B cell (primary cell): ENCODE measurements at regions not wholly inside any gene's neighbourhood (a gene's known extent, or its start where the extent isn't known, plus 50 kb on each side); places are given as distances from the start of the nearest gene placed in this dataset.

Experiments used
- ATAC-seq: fragments of 200-7000 bp; cut with Tn5 transposase; one replicate; pipeline ENCODE4 v1.10.0; 2021; ENCODE audit warnings: low read depth, mild to moderate bottlenecking, moderate number of reproducible peaks, moderate library complexity
- CTCF ChIA-PET: fragments of 350-600 bp; sonication (Branson Sonifier 250); formaldehyde crosslinking; loops from one replicate; lab custom pipeline; 2021; ENCODE audit warnings: antibody characterized with exemption, inconsistent platforms; lab: Charles Lee
- POLR2A ChIA-PET: fragments of 350-600 bp; sonication (Branson Sonifier 250); formaldehyde crosslinking; loops from one replicate; lab custom pipeline; 2021; ENCODE audit warnings: antibody characterized with exemption; lab: Charles Lee
- DNase-seq: peaks from one replicate; pipeline ENCODE4 v3.0.0; 2013
- H2AFZ ChIP-seq: 2 replicates; pipeline ENCODE4 v1.6.1; 2012; ENCODE audit warnings: mild to moderate bottlenecking, low read depth, low read length; ENCODE audit not compliant: insufficient read depth, poor library complexity, severe bottlenecking
- H3K27ac ChIP-seq, 2 donors: 1 replicate in 1 of 2; 2 replicates in 1 of 2; pipeline ENCODE4 v1.5.1; 2012 to 2013; ENCODE audit warnings: low read length in 2 of 2, mild to moderate bottlenecking in 2 of 2, moderate library complexity in 1 of 2
- H3K27me3 ChIP-seq, 4 experiments: fragments of 200-600 bp in 1 of 4; sonication (generic) in 1 of 4; replicated peaks in 1 of 4; 1 replicate in 2 of 4; 2 replicates in 2 of 4; pipeline versions ENCODE4 v1.6.1 to v1.7.0; 2013 to 2016; ENCODE audit warnings: low read length in 3 of 4, mild to moderate bottlenecking in 2 of 4, mixed read lengths in 1 of 4, moderate library complexity in 1 of 4; ENCODE audit not compliant: insufficient read depth in 4 of 4, control insufficient read depth in 3 of 4; ENCODE audit errors: control extremely low read depth in 1 of 4
- H3K36me3 ChIP-seq, 2 experiments: replicated peaks in 1 of 2; 1 replicate in 1 of 2; 2 replicates in 1 of 2; pipeline versions ENCODE4 v1.6.1 to v1.7.1; 2013; ENCODE audit warnings: low read length in 1 of 2; ENCODE audit not compliant: insufficient read depth in 2 of 2, control insufficient read depth in 1 of 2; ENCODE audit errors: control extremely low read depth in 1 of 2, extremely low read depth in 1 of 2
- H3K4me1 ChIP-seq, 2 donors: fragments of 200-600 bp in 1 of 2; sonication (generic) in 1 of 2; 1 replicate in 1 of 2; 2 replicates in 1 of 2; pipeline versions ENCODE4 v1.5.1 to v1.6.1; 2013 to 2017; ENCODE audit warnings: low read length in 2 of 2; ENCODE audit not compliant: control insufficient read depth in 2 of 2, insufficient read depth in 2 of 2
- H3K4me2 ChIP-seq: replicated peaks from 2 replicates; pipeline ENCODE3; 2012; ENCODE audit warnings: mild to moderate bottlenecking, low read depth, low read length; ENCODE audit not compliant: poor library complexity, severe bottlenecking
- H3K4me3 ChIP-seq, 5 experiments: fragments of 200-600 bp in 1 of 5; sonication (generic) in 1 of 5; 1 replicate in 3 of 5; 2 replicates in 2 of 5; pipeline versions ENCODE4 v1.5.1 to v1.7.0; 2011 to 2016; ENCODE audit warnings: low read length in 4 of 5, mild to moderate bottlenecking in 4 of 5, low read depth in 2 of 5, control low read depth in 1 of 5, moderate library complexity in 1 of 5; ENCODE audit not compliant: insufficient read depth in 1 of 5; ENCODE audit errors: control extremely low read depth in 1 of 5, extremely low read depth in 1 of 5
- H3K79me2 ChIP-seq: fragments of 200-600 bp; sonication (generic); one replicate; pipeline ENCODE4 v1.6.0; 2016; ENCODE audit warnings: low read length; ENCODE audit not compliant: control insufficient read depth, insufficient read depth
- H3K9ac ChIP-seq: fragments of 200-600 bp; sonication (generic); 2 replicates; pipeline ENCODE4 v1.6.1; 2017; ENCODE audit warnings: mild to moderate bottlenecking, low read length, moderate library complexity
- H3K9me3 ChIP-seq, 3 donors: one replicate each; pipeline versions ENCODE4 v1.6.1 to v1.7.1; 2013; ENCODE audit warnings: low read length in 2 of 3; ENCODE audit not compliant: control insufficient read depth in 2 of 3, insufficient read depth in 1 of 3; ENCODE audit errors: control extremely low read depth in 1 of 3
- H4K20me1 ChIP-seq: 2 replicates; pipeline ENCODE4 v1.6.0; 2012; ENCODE audit warnings: mild to moderate bottlenecking, low read length; ENCODE audit not compliant: insufficient read depth, control insufficient read depth, poor library complexity, severe bottlenecking
- H3K27ac Mint-ChIP-seq: one replicate; pipeline ENCODE4 v1.8.0; 2021; ENCODE audit warnings: mixed read lengths
- H3K27me3 Mint-ChIP-seq: one replicate; pipeline ENCODE4 v1.8.0; 2021; ENCODE audit warnings: mixed read lengths
- H3K4me1 Mint-ChIP-seq: one replicate; pipeline ENCODE4 v1.8.0; 2021; ENCODE audit warnings: mixed read lengths
- H3K4me3 Mint-ChIP-seq: one replicate; pipeline ENCODE4 v1.8.0; 2021; ENCODE audit warnings: mixed read lengths
- H3K9me3 Mint-ChIP-seq: one replicate; pipeline ENCODE4 v1.8.0; 2022; ENCODE audit warnings: mixed read lengths; ENCODE audit not compliant: insufficient read depth
- CTCF ChIP-seq: fragments of 200-600 bp; IDR thresholded peaks from one replicate; pipeline ENCODE4 v1.8.0; 2022; ENCODE audit warnings: antibody characterized with exemption, mild to moderate bottlenecking
- EZH2 ChIP-seq: IDR thresholded peaks from 2 replicates; pipeline ENCODE4 v1.6.1; 2012; ENCODE audit warnings: borderline replicate concordance, low read depth, mild to moderate bottlenecking, moderate library complexity, low read length; ENCODE audit not compliant: insufficient read depth, poor library complexity, severe bottlenecking
- WGBS: methylation state at CpG from one replicate; pipeline ENCODE4 v1.1.5; 2013; ENCODE audit warnings: missing lambda C conversion rate; ENCODE audit not compliant: insufficient coverage; 5-methylcytosine and 5-hydroxymethylcytosine counted together
- intact Hi-C: fragments of 100-400 bp; cut with micrococcal nuclease; formaldehyde crosslinking; loops from one replicate; pipeline ENCODE4 v1.10.0; 2022

GRCh38 chrX:140920416-140920815, 82.0 kb upstream of the SPANXB1 start:
- Histone ChIP-seq H3K27me3 (no peaks in the 10 kb centered on the region), H3K36me3 (no peaks in the 10 kb centered on the region), H3K9ac (no peak overlapping the region), H2AFZ (no peak overlapping the region), H3K79me2 (no peaks in the 10 kb centered on the region), H3K4me1 (peaks cover 0 to 4% of the 10 kb centered on the region in 2 donors), H3K4me3 (no peak overlapping the region), H3K4me2 (no peak overlapping the region), H4K20me1 (no peaks in the 10 kb centered on the region), H3K9me3 (no peaks in the 10 kb centered on the region), H3K27ac (no peak overlapping the region)
- Mint-ChIP-seq H3K4me3 (no peak overlapping the region), H3K4me1 (peaks cover 9% of the 10 kb centered on the region), H3K9me3 (no peaks in the 10 kb centered on the region), H3K27ac (no peak overlapping the region), H3K27me3 (no peaks in the 10 kb centered on the region)
- DNase-seq (no peak), ATAC-seq (no peak)
- TF ChIP-seq EZH2, result no peak
- TF ChIP-seq CTCF, result no peak
- no CpG with 5 or more reads among the region's 5 CpGs for WGBS
- POLR2A ChIA-PET, result no interaction called here
- intact Hi-C loops, result no loop called here
- CTCF ChIA-PET, result no interaction called here

DNA sequence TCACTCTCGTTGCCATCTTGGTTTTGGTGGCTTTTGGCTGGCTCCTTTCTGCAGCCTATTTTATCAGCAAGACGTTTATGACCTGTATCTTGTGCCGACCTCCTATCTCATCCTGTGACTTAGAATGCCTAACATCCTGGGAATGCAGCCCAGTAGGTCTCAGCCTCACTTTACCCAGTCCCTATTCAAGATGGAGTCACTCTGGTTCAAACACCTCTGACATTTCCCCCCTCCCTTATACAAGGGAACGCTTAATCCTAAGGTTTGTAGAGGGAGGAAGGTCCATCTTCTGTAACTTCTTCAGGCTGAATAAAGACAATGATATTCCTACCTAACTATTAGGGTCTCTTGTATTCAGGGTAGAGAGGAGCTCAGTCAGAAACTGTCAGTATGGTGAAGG, 79.3 kb upstream of the SPANXB1 start:
- no peaks in the 10 kb centered on the region for H3K79me2 ChIP-seq
- H4K20me1 ChIP-seq, result no peaks in the 10 kb centered on the region
- no peak overlapping the region for H3K4me3 Mint-ChIP-seq
- H3K27ac ChIP-seq, result no peak overlapping the region
- ChIA-PET CTCF (no interaction called here), POLR2A (no interaction called here)
- peaks cover 0 to 1% of the 10 kb centered on the region in 2 donors for H3K4me1 ChIP-seq
- H2AFZ ChIP-seq, result no peak overlapping the region
- no peak for TF ChIP-seq EZH2
- TF ChIP-seq CTCF, result no peak
- DNase-seq (no peak), ATAC-seq (no peak)
- peaks cover 4% of the 10 kb centered on the region for H3K4me1 Mint-ChIP-seq
- H3K36me3 ChIP-seq, result no peaks in the 10 kb centered on the region
- no CpG with 5 or more reads among the region's 4 CpGs for WGBS
- no peaks in the 10 kb centered on the region for H3K9me3 Mint-ChIP-seq
- no peak overlapping the region for H3K4me2 ChIP-seq
- no peak overlapping the region for H3K9ac ChIP-seq
- no peaks in the 10 kb centered on the region for H3K27me3 ChIP-seq
- no peak overlapping the region for H3K27ac Mint-ChIP-seq
- no peak overlapping the region for H3K4me3 ChIP-seq
- no peaks in the 10 kb centered on the region for H3K9me3 ChIP-seq
- intact Hi-C loops, result no loop called here
- no peaks in the 10 kb centered on the region for H3K27me3 Mint-ChIP-seq
